Esophagus muscularis mucosa (tissue), 4 donors: ENCODE measurements at regions not wholly inside any gene's neighbourhood (a gene's known extent, or its start where the extent isn't known, plus 50 kb on each side); places are given as distances from the start of the nearest gene placed in this dataset.

Experiments used
- DNase-seq: peaks from one replicate; pipeline ENCODE4 v3.0.0-alpha.2; 2017; ENCODE audit errors: extremely low spot score
- H3K27ac ChIP-seq, 4 donors: fragments of 200-600 bp; sonication (generic); replicated peaks in 1 of 4; 1 replicate in 3 of 4; 2 replicates in 1 of 4; pipeline ENCODE4 v1.5.1; 2016 to 2019; ENCODE audit warnings: mild to moderate bottlenecking in 1 of 4
- H3K27me3 ChIP-seq, 4 donors: fragments of 200-600 bp; sonication (generic); one replicate each; pipeline versions ENCODE4 v1.5.1 to v1.6.0; 2016 to 2019
- H3K36me3 ChIP-seq, 4 donors: fragments of 200-600 bp; sonication (generic); one replicate each; pipeline ENCODE4 v1.5.1; 2016 to 2019
- H3K4me1 ChIP-seq, 4 donors: fragments of 200-600 bp; sonication (generic); one replicate each; pipeline ENCODE4 v1.5.1; 2016 to 2019
- H3K4me3 ChIP-seq, 4 donors: fragments of 200-600 bp; sonication (generic); 1 replicate in 2 of 4; 2 replicates in 2 of 4; pipeline ENCODE4 v1.5.1; 2016 to 2019; ENCODE audit warnings: mild to moderate bottlenecking in 4 of 4, moderate library complexity in 1 of 4
- H3K9me3 ChIP-seq, 4 donors: fragments of 200-600 bp; sonication (generic); 1 replicate in 3 of 4; 2 replicates in 1 of 4; pipeline ENCODE4 v1.5.1; 2016 to 2019
- CTCF ChIP-seq, 3 experiments: fragments of 200-600 bp in 2 of 3; fragments of 450-650 bp in 1 of 3; sonication (generic) in 2 of 3; IDR thresholded peaks; one replicate each; pipeline ENCODE4 v1.5.1; 2017 to 2019; ENCODE audit warnings: antibody characterized with exemption in 3 of 3, mild to moderate bottlenecking in 2 of 3, moderate library complexity in 1 of 3
- EP300 ChIP-seq: sonication (generic); formaldehyde crosslinking; IDR thresholded peaks from one replicate; pipeline ENCODE4 v1.6.1; 2017; ENCODE audit warnings: antibody characterized with exemption
- POLR2A ChIP-seq: fragments of 450-650 bp; IDR thresholded peaks from one replicate; pipeline ENCODE4 v1.6.1; 2017; ENCODE audit warnings: antibody characterized with exemption, moderate library complexity, mild to moderate bottlenecking, low read depth
- POLR2AphosphoS5 ChIP-seq, 2 donors: sonication (generic); formaldehyde crosslinking; IDR thresholded peaks; one replicate each; pipeline ENCODE4 v1.6.1; 2017; ENCODE audit warnings: antibody characterized with exemption in 2 of 2
- WGBS: methylation state at CpG from one replicate; pipeline ENCODE4 v1.1.5; 2018; 5-methylcytosine and 5-hydroxymethylcytosine counted together
- intact Hi-C: fragments of 100-400 bp; cut with DNase I; formaldehyde crosslinking; loops from one replicate; pipeline ENCODE4 v1.15.1; 2023

- Histone ChIP-seq H3K4me3 (no peak overlapping the region), H3K4me1 (no peaks in the 10 kb centered on the region), H3K27ac (no peak overlapping the region), H3K9me3 (no peaks in the 10 kb centered on the region), H3K27me3 (no peaks in the 10 kb centered on the region), H3K36me3 (no peaks in the 10 kb centered on the region)
- no peak for DNase-seq
- 67% methylated on average over 1 of the region's 1 CpG for WGBS
- TF ChIP-seq CTCF (IDR thresholded peaks at IDR 0.05) (no peak), EP300 (no peak), POLR2A (no peak), POLR2AphosphoS5 (IDR thresholded peaks at IDR 0.05) (no peak)
- intact Hi-C loops, result no loop called here
These were observed 267.6 kb downstream of the TMX3 start for GRCh38 chr18:68447286-68447685.

DNA sequence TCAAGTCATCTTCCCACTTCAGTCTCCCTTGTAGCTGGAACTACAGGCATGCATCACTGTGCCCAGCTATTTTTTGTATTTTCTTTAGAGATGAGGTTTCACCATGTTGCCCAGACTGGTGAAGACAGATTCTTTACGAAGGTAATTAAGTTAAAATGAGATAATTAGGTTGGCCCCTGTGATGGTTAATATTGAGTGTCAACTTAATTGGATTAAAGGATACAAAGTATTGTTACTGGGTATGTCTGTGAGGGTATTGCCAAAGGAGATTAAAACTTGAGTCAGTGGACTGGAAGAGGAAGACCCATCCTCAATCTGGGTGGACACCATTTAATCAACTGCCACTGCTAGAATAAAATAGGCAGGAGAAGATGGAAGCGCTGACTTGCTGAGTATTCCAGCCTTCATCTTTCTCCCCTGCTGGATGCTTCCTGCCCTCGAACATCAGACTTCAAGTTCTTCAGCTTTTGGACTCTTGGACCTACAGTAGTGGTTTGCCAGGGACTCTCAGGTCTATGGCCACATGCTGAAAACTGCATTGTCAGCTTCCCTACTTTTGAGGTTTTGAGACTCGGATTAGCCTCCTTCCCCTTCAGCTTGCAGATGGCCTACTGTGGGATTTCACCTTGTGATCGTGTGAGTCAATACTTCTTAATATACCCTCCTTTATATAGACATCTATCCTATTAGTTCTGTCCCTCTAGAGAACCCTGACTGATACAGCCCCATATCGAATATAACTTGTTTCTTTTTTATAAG is 269.1 kb downstream of the TMX3 start:
- DNase-seq, result no peak
- 94% methylated on average over 6 of the region's 6 CpGs for WGBS
- intact Hi-C loops, result no loop called here
- Histone ChIP-seq H3K4me3 (no peak overlapping the region), H3K4me1 (no peaks in the 10 kb centered on the region), H3K9me3 (no peaks in the 10 kb centered on the region), H3K36me3 (no peaks in the 10 kb centered on the region), H3K27ac (no peak overlapping the region), H3K27me3 (no peaks in the 10 kb centered on the region)
- TF ChIP-seq POLR2A (no peak), CTCF (IDR thresholded peaks at IDR 0.05) (no peak), EP300 (no peak), POLR2AphosphoS5 (IDR thresholded peaks at IDR 0.05) (no peak)

- DNase-seq, result no peak
These were observed 269.8 kb downstream of the TMX3 start for GRCh38 chr18:68445136-68445535.

DNA sequence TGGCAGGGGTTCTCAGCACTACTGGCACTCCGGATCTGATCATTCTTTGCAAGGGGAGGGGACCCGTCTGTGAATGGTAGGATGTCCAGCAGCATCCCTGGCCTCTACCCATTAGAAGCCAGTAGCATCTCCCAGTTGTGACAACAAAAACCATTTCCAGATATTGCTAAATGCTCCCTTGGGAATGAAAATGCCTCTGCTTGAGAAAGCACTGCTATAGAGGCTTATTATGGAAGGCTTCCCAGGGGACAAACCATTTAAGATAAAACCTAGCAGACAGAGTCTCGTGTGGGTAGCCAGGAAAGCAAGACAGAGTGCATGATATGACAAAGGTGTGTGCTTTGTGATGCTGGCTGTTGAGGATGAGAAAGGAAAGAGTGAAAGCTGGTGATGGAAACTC is 273.7 kb downstream of the TMX3 start:
- no peaks in the 10 kb centered on the region for H3K36me3 ChIP-seq
- H3K9me3 ChIP-seq, result no peaks in the 10 kb centered on the region
- no peaks in the 10 kb centered on the region for H3K4me1 ChIP-seq
- 91% methylated on average over 2 of the region's 3 CpGs for WGBS
- TF ChIP-seq CTCF (IDR thresholded peaks at IDR 0.05), result no peak
- no peak for TF ChIP-seq EP300
- no peaks in the 10 kb centered on the region for H3K27me3 ChIP-seq
- no peak overlapping the region for H3K27ac ChIP-seq
- intact Hi-C loops, result no loop called here
- H3K4me3 ChIP-seq, result no peak overlapping the region
- DNase-seq, result no peak

More at GRCh38 chr18:68445136-68445535, 269.8 kb downstream of the TMX3 start:
- Histone ChIP-seq H3K9me3 (no peaks in the 10 kb centered on the region), H3K27me3 (no peaks in the 10 kb centered on the region), H3K4me1 (no peaks in the 10 kb centered on the region), H3K27ac (no peak overlapping the region), H3K4me3 (no peak overlapping the region), H3K36me3 (no peaks in the 10 kb centered on the region)
- 93% methylated on average over 4 of the region's 4 CpGs for WGBS
- no peak for TF ChIP-seq EP300
- no peak for TF ChIP-seq CTCF (IDR thresholded peaks at IDR 0.05)
- TF ChIP-seq POLR2AphosphoS5 (IDR thresholded peaks at IDR 0.05), result no peak
- no peak for TF ChIP-seq POLR2A
- intact Hi-C loops, result no loop called here

- H3K9me3 ChIP-seq, result no peaks in the 10 kb centered on the region
- intact Hi-C loops, result no loop called here
- H3K36me3 ChIP-seq, result no peaks in the 10 kb centered on the region
- H3K4me1 ChIP-seq, result no peaks in the 10 kb centered on the region
- H3K4me3 ChIP-seq, result no peak overlapping the region
- 73% methylated on average over 6 of the region's 6 CpGs for WGBS
- no peak overlapping the region for H3K27ac ChIP-seq
- H3K27me3 ChIP-seq, result no peaks in the 10 kb centered on the region
- TF ChIP-seq POLR2A, result no peak
- no peak for DNase-seq
These were observed 274.5 kb downstream of the TMX3 start for GRCh38 chr18:68440433-68440832.
